ENCODE measurements at regions not wholly inside any gene's neighbourhood (a gene's known extent, or its start where the extent isn't known, plus 50 kb on each side); places are given as distances from the start of the nearest gene placed in this dataset.

DNA sequence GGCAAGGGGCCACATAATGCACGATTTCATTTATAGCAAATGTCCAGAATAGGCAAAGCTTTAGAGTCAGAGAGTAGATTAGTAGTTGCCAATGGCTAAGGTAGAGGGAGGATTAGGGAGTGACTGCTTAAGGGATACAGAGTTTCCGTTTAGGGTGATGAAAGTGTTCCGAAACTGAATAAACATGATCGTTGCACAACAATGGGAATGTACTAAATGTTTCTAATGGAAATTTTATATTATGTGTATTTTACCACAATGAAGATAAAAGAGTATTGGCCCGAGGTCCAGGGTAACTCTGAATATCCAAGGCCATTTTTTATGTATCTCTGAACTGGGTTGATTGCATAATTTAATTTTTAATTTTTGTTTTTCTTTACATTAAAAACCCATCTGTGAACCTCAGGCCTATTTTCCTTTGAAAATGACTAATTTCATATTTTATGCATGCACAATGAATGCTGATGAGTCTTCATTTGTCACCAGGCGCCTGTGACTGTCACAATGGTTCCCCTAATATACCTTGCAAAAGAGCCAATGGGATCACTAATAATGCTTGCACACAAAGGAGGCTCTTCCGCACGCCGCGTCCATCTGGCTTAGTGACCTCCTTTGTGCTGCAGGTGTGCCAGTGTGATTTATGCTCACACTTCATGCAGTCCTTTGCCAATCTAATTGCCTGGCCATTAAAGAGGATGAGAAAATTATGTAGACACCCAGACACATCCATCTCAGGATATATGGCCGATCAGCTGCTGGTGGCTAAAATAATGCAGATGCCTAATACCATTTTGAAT is 612.5 kb downstream of the CDH26 start:
- POLR2A ChIA-PET, result no interaction called here
- Mint-ChIP-seq H3K27ac (no peak overlapping the region), H3K9me3 (no peaks in the 10 kb centered on the region), H3K4me1 (ENCODE audit: low read depth) (no peaks in the 10 kb centered on the region), H3K27me3 (peaks cover 5% of the 10 kb centered on the region), H3K36me3 (ENCODE audit: low read depth) (no peaks in the 10 kb centered on the region), H3K4me3 (no peak overlapping the region)
- H3K36me3 ChIP-seq (ENCODE audit: insufficient read depth, low read length), result no peaks in the 10 kb centered on the region
- ATAC-seq (ENCODE audit: poor library complexity) (no peak), DNase-seq (no peak)
- CTCF ChIA-PET, result no interaction called here
- intact Hi-C loops (cut with DNase I, micrococcal nuclease), result no loop called here
- H3K4me3 ChIP-seq (ENCODE audit: low read length), result no peak overlapping the region
- peaks cover 0 to 8% of the 10 kb centered on the region in 2 experiments for H3K9me3 ChIP-seq (ENCODE audit: control insufficient read depth in 1 of 2, insufficient read depth in 1 of 2, low read length in 2 of 2)
- H3K4me1 ChIP-seq (ENCODE audit: insufficient read depth, low read length), result no peaks in the 10 kb centered on the region
- H3K27ac ChIP-seq (ENCODE audit: low read depth in 1 of 2, low read length in 2 of 2), result no peak overlapping the region
- no peaks in the 10 kb centered on the region for H3K27me3 ChIP-seq (ENCODE audit: control insufficient read depth in 1 of 2, insufficient read depth in 2 of 2, low read length in 2 of 2)
- TF ChIP-seq, protein P1, sequence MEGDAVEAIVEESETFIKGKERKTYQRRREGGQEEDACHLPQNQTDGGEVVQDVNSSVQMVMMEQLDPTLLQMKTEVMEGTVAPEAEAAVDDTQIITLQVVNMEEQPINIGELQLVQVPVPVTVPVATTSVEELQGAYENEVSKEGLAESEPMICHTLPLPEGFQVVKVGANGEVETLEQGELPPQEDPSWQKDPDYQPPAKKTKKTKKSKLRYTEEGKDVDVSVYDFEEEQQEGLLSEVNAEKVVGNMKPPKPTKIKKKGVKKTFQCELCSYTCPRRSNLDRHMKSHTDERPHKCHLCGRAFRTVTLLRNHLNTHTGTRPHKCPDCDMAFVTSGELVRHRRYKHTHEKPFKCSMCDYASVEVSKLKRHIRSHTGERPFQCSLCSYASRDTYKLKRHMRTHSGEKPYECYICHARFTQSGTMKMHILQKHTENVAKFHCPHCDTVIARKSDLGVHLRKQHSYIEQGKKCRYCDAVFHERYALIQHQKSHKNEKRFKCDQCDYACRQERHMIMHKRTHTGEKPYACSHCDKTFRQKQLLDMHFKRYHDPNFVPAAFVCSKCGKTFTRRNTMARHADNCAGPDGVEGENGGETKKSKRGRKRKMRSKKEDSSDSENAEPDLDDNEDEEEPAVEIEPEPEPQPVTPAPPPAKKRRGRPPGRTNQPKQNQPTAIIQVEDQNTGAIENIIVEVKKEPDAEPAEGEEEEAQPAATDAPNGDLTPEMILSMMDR (IDR thresholded peaks at IDR 0.05), result no peak

GRCh38 chr20:60573003-60573680 is 614.9 kb downstream of the CDH26 start:
- POLR2A ChIA-PET, result no interaction called here
- Mint-ChIP-seq H3K4me1 (ENCODE audit: low read depth) (no peaks in the 10 kb centered on the region), H3K27me3 (peaks cover 5% of the 10 kb centered on the region), H3K9me3 (no peaks in the 10 kb centered on the region), H3K27ac (no peak overlapping the region), H3K36me3 (ENCODE audit: low read depth) (no peaks in the 10 kb centered on the region), H3K4me3 (no peak overlapping the region)
- no peaks in the 10 kb centered on the region for H3K4me1 ChIP-seq (ENCODE audit: insufficient read depth, low read length)
- H3K9me3 ChIP-seq (ENCODE audit: control insufficient read depth in 1 of 2, insufficient read depth in 1 of 2, low read length in 2 of 2), result peaks cover 0 to 4% of the 10 kb centered on the region in 2 experiments
- ATAC-seq (ENCODE audit: poor library complexity) (no peak), DNase-seq (no peak)
- CTCF ChIA-PET, result no interaction called here
- no peak overlapping the region for H3K4me3 ChIP-seq (ENCODE audit: low read length)
- H3K27ac ChIP-seq (ENCODE audit: low read depth in 1 of 2, low read length in 2 of 2), result no peak overlapping the region
- intact Hi-C loops (cut with DNase I, micrococcal nuclease), result no loop called here
- H3K27me3 ChIP-seq (ENCODE audit: control insufficient read depth in 1 of 2, insufficient read depth in 2 of 2, low read length in 2 of 2), result no peaks in the 10 kb centered on the region
- H3K36me3 ChIP-seq (ENCODE audit: insufficient read depth, low read length), result no peaks in the 10 kb centered on the region
- TF ChIP-seq, protein P1 (IDR thresholded peaks at IDR 0.05), result no peak

DNA sequence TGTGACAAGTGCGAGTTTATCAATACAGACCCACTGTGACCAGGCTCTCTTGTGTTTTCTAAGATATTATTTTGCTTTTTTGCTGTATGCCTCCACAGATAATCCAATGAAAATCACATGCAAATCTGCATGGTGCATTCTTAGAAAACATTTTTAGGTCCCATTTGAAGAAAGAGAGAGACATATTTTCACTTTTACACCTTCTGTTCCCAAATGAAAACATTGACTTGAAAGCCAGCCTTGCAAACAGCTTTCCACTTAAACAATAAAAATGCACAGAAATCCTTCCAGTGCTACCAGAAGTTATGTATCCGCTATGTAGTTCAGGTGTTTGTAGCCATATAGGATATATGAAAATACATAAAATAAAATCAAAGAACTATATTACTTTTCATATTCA is 618.0 kb downstream of the CDH26 start:
- H3K27me3 Mint-ChIP-seq, result no peaks in the 10 kb centered on the region

More for the DNA sequence above, 618.0 kb downstream of the CDH26 start:
- POLR2A ChIA-PET, result no interaction called here
- ATAC-seq (ENCODE audit: poor library complexity) (no peak), DNase-seq (no peak)
- H3K4me3 ChIP-seq (ENCODE audit: low read length), result no peak overlapping the region
- no peaks in the 10 kb centered on the region for H3K9me3 Mint-ChIP-seq
- no peaks in the 10 kb centered on the region for H3K27me3 ChIP-seq (ENCODE audit: control insufficient read depth in 1 of 2, insufficient read depth in 2 of 2, low read length in 2 of 2)
- no peaks in the 10 kb centered on the region for H3K36me3 Mint-ChIP-seq (ENCODE audit: low read depth)
- TF ChIP-seq, protein P1 (IDR thresholded peaks at IDR 0.05), result no peak
- H3K27ac ChIP-seq (ENCODE audit: low read depth in 1 of 2, low read length in 2 of 2), result no peak overlapping the region
- CTCF ChIA-PET, result no interaction called here
- H3K36me3 ChIP-seq (ENCODE audit: insufficient read depth, low read length), result no peaks in the 10 kb centered on the region
- H3K4me3 Mint-ChIP-seq, result no peak overlapping the region
- peaks cover 0 to 3% of the 10 kb centered on the region in 2 experiments for H3K9me3 ChIP-seq (ENCODE audit: control insufficient read depth in 1 of 2, insufficient read depth in 1 of 2, low read length in 2 of 2)
- H3K4me1 ChIP-seq (ENCODE audit: insufficient read depth, low read length), result no peaks in the 10 kb centered on the region
- H3K27ac Mint-ChIP-seq, result no peak overlapping the region
- intact Hi-C loops (cut with DNase I, micrococcal nuclease), result no loop called here
- no peaks in the 10 kb centered on the region for H3K4me1 Mint-ChIP-seq (ENCODE audit: low read depth)

All from CD4-positive, alpha-beta T cell (primary cell).